ENCODE measurements at regions not wholly inside any gene's neighbourhood (a gene's known extent, or its start where the extent isn't known, plus 50 kb on each side); places are given as distances from the start of the nearest gene placed in this dataset.

DNA sequence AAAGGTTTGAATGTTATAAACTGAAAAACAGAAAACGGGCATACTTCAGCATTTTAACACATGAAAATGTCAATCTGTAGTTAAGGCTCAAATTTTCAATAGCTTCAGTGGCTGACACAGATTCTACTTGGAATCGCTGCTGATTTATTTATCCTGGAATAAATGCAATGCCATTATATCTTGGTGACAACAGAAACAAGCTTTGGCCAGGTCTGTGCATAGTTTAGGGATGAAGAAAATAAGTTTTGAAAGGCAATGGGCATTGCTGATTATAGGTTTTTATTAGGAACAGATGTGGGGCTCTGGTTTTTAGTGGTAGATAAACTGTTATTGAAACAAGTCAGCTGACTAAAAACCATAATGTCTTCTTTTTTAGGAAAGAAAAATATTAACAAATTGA is 96.8 kb upstream of the SOX4 start:
- TF ChIP-seq, protein P1, sequence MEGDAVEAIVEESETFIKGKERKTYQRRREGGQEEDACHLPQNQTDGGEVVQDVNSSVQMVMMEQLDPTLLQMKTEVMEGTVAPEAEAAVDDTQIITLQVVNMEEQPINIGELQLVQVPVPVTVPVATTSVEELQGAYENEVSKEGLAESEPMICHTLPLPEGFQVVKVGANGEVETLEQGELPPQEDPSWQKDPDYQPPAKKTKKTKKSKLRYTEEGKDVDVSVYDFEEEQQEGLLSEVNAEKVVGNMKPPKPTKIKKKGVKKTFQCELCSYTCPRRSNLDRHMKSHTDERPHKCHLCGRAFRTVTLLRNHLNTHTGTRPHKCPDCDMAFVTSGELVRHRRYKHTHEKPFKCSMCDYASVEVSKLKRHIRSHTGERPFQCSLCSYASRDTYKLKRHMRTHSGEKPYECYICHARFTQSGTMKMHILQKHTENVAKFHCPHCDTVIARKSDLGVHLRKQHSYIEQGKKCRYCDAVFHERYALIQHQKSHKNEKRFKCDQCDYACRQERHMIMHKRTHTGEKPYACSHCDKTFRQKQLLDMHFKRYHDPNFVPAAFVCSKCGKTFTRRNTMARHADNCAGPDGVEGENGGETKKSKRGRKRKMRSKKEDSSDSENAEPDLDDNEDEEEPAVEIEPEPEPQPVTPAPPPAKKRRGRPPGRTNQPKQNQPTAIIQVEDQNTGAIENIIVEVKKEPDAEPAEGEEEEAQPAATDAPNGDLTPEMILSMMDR (IDR thresholded peaks at IDR 0.05) = no peak
- no peak for TF ChIP-seq POLR2A (IDR thresholded peaks at IDR 0.05)
- no peak for TF ChIP-seq POLR2AphosphoS5 (IDR thresholded peaks at IDR 0.05)
